IPS DF 19.7 (cell line): ENCODE measurements at regions not wholly inside any gene's neighbourhood (a gene's known extent, or its start where the extent isn't known, plus 50 kb on each side); places are given as distances from the start of the nearest gene placed in this dataset.
"Not testable (repeated sequence)": the region's sequence is repeated elsewhere in the genome, so short reads cannot be mapped to it uniquely, and the experiment has no call there.

Experiments used
- DNase-seq: peaks from one replicate; pipeline ENCODE4 v3.0.0-alpha.2; 2013; ENCODE audit warnings: low read depth, low spot score

GRCh38 chr7:69419934-69420333 is 178.3 kb upstream of the AUTS2 start:
- DNase-seq = no peak

GRCh38 chr7:69422574-69422985 is 175.7 kb upstream of the AUTS2 start:
- no peak for DNase-seq

- DNase-seq = no peak
Observed at GRCh38 chr7:69426705-69427104, 171.6 kb upstream of the AUTS2 start.

GRCh38 chr7:69428089-69428488 is 170.2 kb upstream of the AUTS2 start:
- DNase-seq = no peak

GRCh38 chr7:69429911-69430383 is 168.3 kb upstream of the AUTS2 start:
- no peak for DNase-seq

GRCh38 chr7:69430384-69431021 is 167.8 kb upstream of the AUTS2 start:
- DNase-seq = no peak

- DNase-seq = no peak
Observed at GRCh38 chr7:69431626-69432025, 166.6 kb upstream of the AUTS2 start.

GRCh38 chr7:69432276-69432675 is 166.0 kb upstream of the AUTS2 start:
- DNase-seq = not testable (repeated sequence)

GRCh38 chr7:69433081-69433480 is 165.2 kb upstream of the AUTS2 start:
- DNase-seq = no peak

- DNase-seq = no peak
Observed at GRCh38 chr7:69434398-69434815, 163.9 kb upstream of the AUTS2 start.

- no peak for DNase-seq
Observed at GRCh38 chr7:69435711-69436110, 162.6 kb upstream of the AUTS2 start.

- DNase-seq = no peak
Observed at GRCh38 chr7:69436946-69437345, 161.3 kb upstream of the AUTS2 start.

- no peak for DNase-seq
Observed at GRCh38 chr7:69438584-69439412, 159.5 kb upstream of the AUTS2 start.

- DNase-seq = no peak
Observed at GRCh38 chr7:69439636-69440325, 158.5 kb upstream of the AUTS2 start.

GRCh38 chr7:69440976-69441375 is 157.3 kb upstream of the AUTS2 start:
- no peak for DNase-seq

GRCh38 chr7:69443136-69443535 is 155.1 kb upstream of the AUTS2 start:
- DNase-seq = no peak

GRCh38 chr7:69445541-69445940 is 152.7 kb upstream of the AUTS2 start:
- DNase-seq = no peak

- not testable (repeated sequence) for DNase-seq
Observed at GRCh38 chr7:69446213-69446612, 152.1 kb upstream of the AUTS2 start.

GRCh38 chr7:69448071-69448470 is 150.2 kb upstream of the AUTS2 start:
- no peak for DNase-seq

GRCh38 chr7:69450456-69450855 is 147.8 kb upstream of the AUTS2 start:
- peak; percentile 83 for DNase-seq

GRCh38 chr7:69451715-69452114 is 146.6 kb upstream of the AUTS2 start:
- no peak for DNase-seq

GRCh38 chr7:69452797-69453196 is 145.5 kb upstream of the AUTS2 start:
- no peak for DNase-seq
